ENCODE measurements at regions not wholly inside any gene's neighbourhood (a gene's known extent, or its start where the extent isn't known, plus 50 kb on each side); places are given as distances from the start of the nearest gene placed in this dataset.

DNA sequence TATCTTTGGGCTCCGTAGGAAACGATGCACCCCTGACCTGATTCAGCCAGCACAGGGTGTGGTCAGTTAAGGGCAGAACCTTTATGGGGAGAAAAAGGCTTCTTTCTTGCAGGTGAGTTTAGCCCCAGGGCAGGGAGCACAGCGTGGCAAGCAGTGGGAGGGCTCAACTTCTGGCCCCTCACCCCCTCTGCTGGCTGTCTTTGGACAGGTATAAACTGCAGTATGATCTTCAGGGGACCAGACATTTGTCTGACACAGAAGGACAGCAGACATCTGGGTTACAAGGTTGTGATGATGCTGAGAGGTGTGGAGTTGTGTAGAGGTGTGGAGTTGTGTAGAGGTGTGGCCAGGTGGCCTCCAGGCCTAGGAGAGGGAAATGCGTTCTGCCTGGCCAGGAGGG lies 324.0 kb upstream of the PLET1 start:
- TF ChIP-seq TAF1 (IDR thresholded peaks at IDR 0.05; ENCODE audit: low read depth, low read length) (no peak), POU2F2 (IDR thresholded peaks at IDR 0.05; ENCODE audit: low read depth, low read length) (no peak), PAX5 (IDR thresholded peaks at IDR 0.05; ENCODE audit: insufficient read depth, low read length, severe bottlenecking) (no peak), SPI1 (IDR thresholded peaks at IDR 0.05; ENCODE audit: low read depth, low read length) (no peak), POLR2A (IDR thresholded peaks at IDR 0.05; ENCODE audit: low read depth, low read length) (no peak), POLR2AphosphoS5 (IDR thresholded peaks at IDR 0.05; ENCODE audit: low read depth, low read length) (no peak)
- FAIRE-seq, result peak; percentile 75

DNA sequence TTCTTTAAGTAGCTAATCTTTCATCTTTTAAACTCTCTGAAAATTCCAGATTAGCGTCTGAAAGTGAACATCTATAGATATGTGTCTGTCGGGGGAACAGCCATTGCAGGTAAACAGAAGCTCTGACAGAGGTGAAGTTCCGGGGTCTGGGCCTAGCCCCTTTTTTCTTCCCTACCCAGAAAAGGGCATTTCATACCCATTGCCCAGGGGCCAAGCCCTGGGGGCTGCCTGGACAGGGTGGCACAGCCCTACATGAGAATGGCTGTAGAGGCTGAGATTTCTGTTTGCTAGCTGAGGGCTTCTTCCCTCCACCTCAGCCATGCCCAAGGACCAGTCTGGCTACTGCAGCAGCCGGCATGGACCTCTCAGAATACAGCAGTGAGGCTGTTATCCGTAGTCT lies 327.0 kb upstream of the PLET1 start:
- FAIRE-seq (no peak), DNase-seq (ENCODE audit: insufficient read length, low spot score) (no peak)
- no peak for TF ChIP-seq POLR2AphosphoS5 (IDR thresholded peaks at IDR 0.05; ENCODE audit: low read depth, low read length)
- TF ChIP-seq POU2F2 (IDR thresholded peaks at IDR 0.05; ENCODE audit: low read depth, low read length), result no peak
- no peak for TF ChIP-seq PAX5 (IDR thresholded peaks at IDR 0.05; ENCODE audit: insufficient read depth, low read length, severe bottlenecking)
- no peak for TF ChIP-seq TAF1 (IDR thresholded peaks at IDR 0.05; ENCODE audit: low read depth, low read length)
- no peak for TF ChIP-seq POLR2A (IDR thresholded peaks at IDR 0.05; ENCODE audit: low read depth, low read length)
- no peak for TF ChIP-seq SPI1 (IDR thresholded peaks at IDR 0.05; ENCODE audit: low read depth, low read length)

More for the DNA sequence above, 324.0 kb upstream of the PLET1 start:
- no peak for DNase-seq (ENCODE audit: insufficient read length, low spot score)

DNA sequence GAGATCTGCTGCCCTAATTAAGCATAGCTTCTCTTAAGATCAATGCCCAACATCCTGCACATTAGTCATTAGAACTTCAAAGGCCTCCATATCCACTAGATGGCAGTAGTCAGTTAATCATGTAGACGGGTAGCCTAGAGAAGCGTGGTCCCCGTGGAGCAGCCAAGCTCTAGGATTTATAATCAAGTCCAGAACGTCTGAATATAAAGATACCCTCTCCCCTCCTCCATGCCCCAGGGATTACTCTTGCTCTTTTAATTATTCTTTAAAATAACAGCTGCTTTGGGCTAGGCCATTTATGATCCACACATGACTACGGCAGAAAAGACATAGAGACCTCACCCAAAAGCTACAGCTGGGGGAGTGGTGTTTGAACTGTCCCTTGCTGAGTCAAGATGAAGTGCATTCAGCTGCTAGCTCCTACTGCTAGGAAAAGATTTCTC lies 327.6 kb upstream of the PLET1 start:
- FAIRE-seq (peak; percentile 94), DNase-seq (ENCODE audit: insufficient read length, low spot score) (peak; percentile 12)
- TF ChIP-seq PAX5 (IDR thresholded peaks at IDR 0.05; ENCODE audit: insufficient read depth, low read length, severe bottlenecking) (no peak), POU2F2 (IDR thresholded peaks at IDR 0.05; ENCODE audit: low read depth, low read length) (no peak)

DNA sequence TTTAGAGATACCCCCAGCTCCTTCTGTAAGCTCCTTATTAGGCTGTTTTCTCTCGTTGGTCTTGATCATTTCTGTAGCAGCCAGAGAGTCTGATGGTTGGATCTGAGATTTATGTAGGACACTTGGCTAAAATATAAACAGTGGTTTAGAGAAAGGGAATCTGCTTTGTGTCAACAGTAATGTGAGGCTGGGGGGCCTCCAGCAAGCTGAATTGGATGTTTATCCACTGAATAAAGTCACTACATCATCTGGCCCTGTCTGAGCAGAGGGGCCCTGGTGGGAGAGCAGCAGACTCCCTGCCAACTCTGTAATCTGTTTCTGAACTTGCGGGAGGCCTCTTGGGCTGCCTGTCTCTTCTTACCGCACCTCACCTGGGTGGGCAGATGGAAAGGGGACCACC lies 328.5 kb upstream of the PLET1 start:
- FAIRE-seq, result no peak
- DNase-seq (ENCODE audit: insufficient read length, low spot score), result no peak
- TF ChIP-seq PAX5 (IDR thresholded peaks at IDR 0.05; ENCODE audit: insufficient read depth, low read length, severe bottlenecking) (no peak), TAF1 (IDR thresholded peaks at IDR 0.05; ENCODE audit: low read depth, low read length) (no peak), SPI1 (IDR thresholded peaks at IDR 0.05; ENCODE audit: low read depth, low read length) (no peak), POU2F2 (IDR thresholded peaks at IDR 0.05; ENCODE audit: low read depth, low read length) (no peak), POLR2AphosphoS5 (IDR thresholded peaks at IDR 0.05; ENCODE audit: low read depth, low read length) (no peak), POLR2A (IDR thresholded peaks at IDR 0.05; ENCODE audit: low read depth, low read length) (no peak)

DNA sequence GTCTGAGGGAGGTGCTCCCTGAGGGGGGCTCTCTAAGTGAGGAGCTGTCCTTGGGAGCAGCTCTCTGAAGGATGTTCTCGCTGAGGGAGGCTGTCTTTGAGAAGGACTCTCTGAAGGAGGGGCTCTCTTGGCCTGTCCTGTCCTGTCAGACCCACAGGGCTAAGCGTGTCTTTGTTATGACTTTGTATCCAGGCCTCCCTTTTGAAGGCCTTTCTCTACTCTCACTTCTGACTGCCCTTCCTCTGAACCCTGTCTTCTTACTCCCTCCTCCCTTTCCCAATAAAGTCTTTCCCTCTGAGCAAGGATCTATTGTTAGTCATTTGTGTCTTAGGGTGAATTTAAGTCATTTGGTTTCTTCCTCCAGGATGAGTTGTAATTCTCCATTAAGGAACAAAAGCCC lies 330.1 kb upstream of the PLET1 start:
- FAIRE-seq (no peak), DNase-seq (ENCODE audit: insufficient read length, low spot score) (no peak)
- TF ChIP-seq POLR2AphosphoS5 (IDR thresholded peaks at IDR 0.05; ENCODE audit: low read depth, low read length), result no peak
- no peak for TF ChIP-seq SPI1 (IDR thresholded peaks at IDR 0.05; ENCODE audit: low read depth, low read length)
- TF ChIP-seq POU2F2 (IDR thresholded peaks at IDR 0.05; ENCODE audit: low read depth, low read length), result no peak
- no peak for TF ChIP-seq POLR2A (IDR thresholded peaks at IDR 0.05; ENCODE audit: low read depth, low read length)
- no peak for TF ChIP-seq PAX5 (IDR thresholded peaks at IDR 0.05; ENCODE audit: insufficient read depth, low read length, severe bottlenecking)
- TF ChIP-seq TAF1 (IDR thresholded peaks at IDR 0.05; ENCODE audit: low read depth, low read length), result no peak

DNA sequence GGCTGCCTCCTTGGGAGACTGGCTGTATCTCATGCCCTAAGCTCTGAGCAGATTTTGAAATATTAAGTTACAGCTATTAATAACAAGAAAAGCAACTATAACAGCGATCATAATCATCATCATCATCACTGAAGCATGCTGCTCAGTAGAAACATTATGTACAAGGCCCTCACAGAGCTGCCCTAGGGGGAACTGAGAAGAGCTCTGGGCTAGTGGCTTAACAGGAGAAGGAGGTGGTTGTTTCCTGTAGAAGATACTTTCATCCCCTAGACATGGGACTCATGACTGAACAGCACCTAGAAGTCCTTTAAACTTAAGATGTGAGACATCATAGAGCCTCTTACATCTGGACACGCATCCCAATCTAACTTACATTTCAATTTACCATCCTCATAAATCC lies 332.8 kb upstream of the PLET1 start:
- no peak for TF ChIP-seq POLR2A (IDR thresholded peaks at IDR 0.05; ENCODE audit: low read depth, low read length)
- peak; percentile 64 for TF ChIP-seq SPI1 (IDR thresholded peaks at IDR 0.05; ENCODE audit: low read depth, low read length)
- DNase-seq (ENCODE audit: insufficient read length, low spot score) (no peak), FAIRE-seq (peak; percentile 9)

DNA sequence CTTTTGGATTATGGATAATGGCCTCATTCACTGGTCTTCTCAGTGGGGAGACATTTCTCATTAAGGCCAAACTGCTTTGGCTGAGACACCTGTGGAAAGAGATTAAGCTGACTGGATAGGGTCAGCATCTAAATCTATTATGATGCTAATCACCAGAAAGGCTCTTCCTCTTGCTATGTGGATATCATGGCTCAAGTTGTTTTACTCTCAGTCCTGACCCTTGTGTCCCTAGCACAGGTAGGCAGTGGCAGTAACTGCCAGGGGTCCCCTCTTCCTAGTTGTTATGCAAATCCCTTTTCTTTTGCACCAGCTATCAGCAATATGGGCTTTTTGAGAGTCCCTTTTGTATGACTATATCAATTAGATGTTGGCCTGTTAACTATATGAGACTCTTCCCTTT lies 335.7 kb upstream of the PLET1 start:
- DNase-seq (ENCODE audit: insufficient read length, low spot score) (no peak), FAIRE-seq (no peak)
- TF ChIP-seq SPI1 (IDR thresholded peaks at IDR 0.05; ENCODE audit: low read depth, low read length) (no peak), POLR2AphosphoS5 (IDR thresholded peaks at IDR 0.05; ENCODE audit: low read depth, low read length) (no peak)

DNA sequence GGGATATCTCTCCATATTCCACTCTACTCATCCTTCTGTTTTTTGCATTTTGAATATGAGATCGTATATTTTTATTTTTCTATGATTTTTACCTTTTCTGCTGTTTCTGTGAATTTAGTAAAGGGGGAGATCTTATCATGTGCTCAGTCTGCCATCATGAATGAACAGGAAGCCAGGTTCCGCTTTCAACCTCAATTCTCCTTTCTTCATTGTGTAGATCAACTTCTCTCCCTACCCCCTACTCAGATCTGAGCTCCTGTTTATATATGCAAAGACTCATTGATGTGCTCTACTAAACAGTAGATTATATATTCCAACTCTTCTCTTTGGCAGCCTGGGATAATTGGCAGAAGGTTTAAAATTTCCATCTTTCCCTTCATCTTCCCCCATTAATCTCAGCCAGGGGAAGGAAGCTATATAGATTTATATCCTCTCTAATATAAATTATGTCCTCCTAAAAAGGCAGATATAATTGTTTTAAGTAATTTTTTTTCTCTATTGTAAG lies 336.7 kb upstream of the PLET1 start:
- no peak for DNase-seq (ENCODE audit: insufficient read length, low spot score)
- FAIRE-seq, result no peak
- TF ChIP-seq POLR2A (IDR thresholded peaks at IDR 0.05; ENCODE audit: low read depth, low read length) (no peak), PAX5 (IDR thresholded peaks at IDR 0.05; ENCODE audit: insufficient read depth, low read length, severe bottlenecking) (no peak), TAF1 (IDR thresholded peaks at IDR 0.05; ENCODE audit: low read depth, low read length) (no peak), POLR2AphosphoS5 (IDR thresholded peaks at IDR 0.05; ENCODE audit: low read depth, low read length) (no peak), POU2F2 (IDR thresholded peaks at IDR 0.05; ENCODE audit: low read depth, low read length) (no peak), SPI1 (IDR thresholded peaks at IDR 0.05; ENCODE audit: low read depth, low read length) (no peak)

DNA sequence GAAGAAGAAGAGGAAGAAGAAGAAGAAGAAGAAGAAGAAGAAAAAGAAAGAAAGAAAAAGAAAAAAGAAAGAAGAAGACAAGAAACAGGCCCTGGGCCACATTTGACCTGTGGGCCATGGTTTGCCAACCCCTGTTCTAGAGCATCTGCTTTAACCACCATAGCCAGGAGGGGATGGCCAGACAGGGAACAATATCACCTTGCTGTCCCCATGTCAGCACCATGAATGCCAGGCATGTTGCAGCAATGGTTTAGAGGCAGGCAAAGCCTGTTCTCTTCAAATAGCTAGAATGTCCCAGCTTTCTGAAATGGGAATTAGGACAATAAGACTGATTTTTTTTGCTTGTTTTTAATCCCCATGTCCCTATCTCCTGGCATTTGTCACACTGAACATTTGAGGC lies 338.6 kb upstream of the PLET1 start:
- DNase-seq (ENCODE audit: insufficient read length, low spot score) (no peak), FAIRE-seq (no peak)
- TF ChIP-seq POLR2AphosphoS5 (IDR thresholded peaks at IDR 0.05; ENCODE audit: low read depth, low read length) (no peak), SPI1 (IDR thresholded peaks at IDR 0.05; ENCODE audit: low read depth, low read length) (no peak), TAF1 (IDR thresholded peaks at IDR 0.05; ENCODE audit: low read depth, low read length) (no peak), POLR2A (IDR thresholded peaks at IDR 0.05; ENCODE audit: low read depth, low read length) (no peak), POU2F2 (IDR thresholded peaks at IDR 0.05; ENCODE audit: low read depth, low read length) (no peak), PAX5 (IDR thresholded peaks at IDR 0.05; ENCODE audit: insufficient read depth, low read length, severe bottlenecking) (no peak)

DNA sequence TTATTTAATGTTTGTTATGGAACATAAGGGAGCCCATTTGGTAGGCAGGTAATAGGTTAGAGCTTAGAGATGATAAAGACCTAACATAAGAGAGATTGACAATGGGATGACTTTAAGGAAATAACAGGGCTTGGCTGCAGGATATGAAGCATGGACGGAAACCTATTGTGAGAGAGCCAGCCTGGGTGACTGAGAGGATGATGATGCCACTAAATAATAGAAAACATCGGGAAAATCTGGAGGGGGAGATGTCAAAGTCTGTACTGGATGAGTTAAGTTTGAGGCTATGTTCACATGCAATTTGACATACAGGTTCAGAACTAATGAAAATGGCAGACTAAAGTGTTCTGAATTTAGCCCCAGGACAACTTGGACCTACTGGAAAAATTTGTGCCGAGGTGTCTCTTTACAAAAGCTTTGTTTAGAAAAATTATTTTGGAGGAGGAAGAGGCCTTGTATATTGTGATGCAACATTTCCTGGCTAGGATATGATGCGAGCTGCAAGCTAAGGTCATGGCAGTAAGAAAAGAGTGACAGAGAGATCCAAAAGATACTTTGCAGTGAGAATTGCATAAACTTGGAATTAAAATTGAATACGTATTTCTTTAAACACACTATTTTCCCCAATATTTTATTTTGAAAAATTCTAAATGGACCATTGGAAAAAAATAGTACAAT lies 339.3 kb upstream of the PLET1 start:
- DNase-seq (ENCODE audit: insufficient read length, low spot score) (no peak), FAIRE-seq (no peak)
- TF ChIP-seq POU2F2 (IDR thresholded peaks at IDR 0.05; ENCODE audit: low read depth, low read length) (no peak), PAX5 (IDR thresholded peaks at IDR 0.05; ENCODE audit: insufficient read depth, low read length, severe bottlenecking) (no peak), SPI1 (IDR thresholded peaks at IDR 0.05; ENCODE audit: low read depth, low read length) (no peak), POLR2A (IDR thresholded peaks at IDR 0.05; ENCODE audit: low read depth, low read length) (no peak)

Data from GM12891 (cell line).